Heart left ventricle (tissue), 13 donors: ENCODE measurements at regions not wholly inside any gene's neighbourhood (a gene's known extent, or its start where the extent isn't known, plus 50 kb on each side); places are given as distances from the start of the nearest gene placed in this dataset.

Experiments used
- POLR2A ChIP-seq, 2 donors: fragments of 450-650 bp; IDR thresholded peaks; one replicate each; pipeline ENCODE4 v1.6.1; 2017; ENCODE audit warnings: antibody characterized with exemption in 2 of 2, mild to moderate bottlenecking in 2 of 2, moderate library complexity in 2 of 2
- TF ChIP-seq, protein P1 (sequence below), 12 donors: fragments of 200-600 bp; sonication (generic) in 4 of 12; IDR thresholded peaks; one replicate each; pipeline versions ENCODE4 v1.5.0 to v1.8.0; 2018 to 2022; ENCODE audit warnings: antibody characterized with exemption in 12 of 12, mild to moderate bottlenecking in 5 of 12
- donor health status: ischemic (EF 13 %, LVEDD 7.1; RV severe dilation, severe dysfunction).
- donor health status: DM: no; HTN: yes; CAD: no.
- donor health status: DM: no; HTN: no; CAD: no.
- donor health status: ischemic (EF 25% LVEDD 6.9; RV normal size, moderate dysfunction).
- donor health status: ischemic (EF 25% LVEDD 5.7; RV mildly dilated, moderate dysfunction).
- donor health status: ischemic (EF 35%, LVEDD 5.7; RV mildly dilated, moderate dysfunction).
- donor health status: nonischemic (EF 11% LVEDD 7.7; RV severe dilation, severe dysfunction).
- donor health status: DM: yes; HTN: yes; CAD: no.
- donor health status: PGD.
- donor health status: ischemic (EF 29% LVEDD 5.4; RV normal size, mild dysfunction).
- donor health status: nonischemic (EF 23%, LVEDD 6.1; RV moderate dilation, normal function).

DNA sequence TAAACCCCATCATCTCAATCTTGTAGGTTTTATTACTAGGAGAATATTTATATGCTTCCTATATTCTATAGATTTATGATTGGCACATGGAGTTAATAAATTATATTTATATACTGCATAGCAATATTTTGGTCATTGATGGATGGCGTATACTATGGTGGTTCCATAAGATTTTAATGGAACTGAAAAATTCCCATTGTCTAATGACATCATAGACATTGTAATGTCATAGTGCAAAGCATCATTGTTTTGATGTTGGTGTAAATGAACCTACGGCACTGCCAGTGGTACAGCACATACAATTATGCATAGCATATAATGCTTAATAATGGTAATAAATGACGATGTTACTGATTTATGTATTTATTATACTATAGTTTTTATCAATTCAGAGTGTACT, 1135.9 kb downstream of the CNTNAP5 start:
- TF ChIP-seq, protein P1, sequence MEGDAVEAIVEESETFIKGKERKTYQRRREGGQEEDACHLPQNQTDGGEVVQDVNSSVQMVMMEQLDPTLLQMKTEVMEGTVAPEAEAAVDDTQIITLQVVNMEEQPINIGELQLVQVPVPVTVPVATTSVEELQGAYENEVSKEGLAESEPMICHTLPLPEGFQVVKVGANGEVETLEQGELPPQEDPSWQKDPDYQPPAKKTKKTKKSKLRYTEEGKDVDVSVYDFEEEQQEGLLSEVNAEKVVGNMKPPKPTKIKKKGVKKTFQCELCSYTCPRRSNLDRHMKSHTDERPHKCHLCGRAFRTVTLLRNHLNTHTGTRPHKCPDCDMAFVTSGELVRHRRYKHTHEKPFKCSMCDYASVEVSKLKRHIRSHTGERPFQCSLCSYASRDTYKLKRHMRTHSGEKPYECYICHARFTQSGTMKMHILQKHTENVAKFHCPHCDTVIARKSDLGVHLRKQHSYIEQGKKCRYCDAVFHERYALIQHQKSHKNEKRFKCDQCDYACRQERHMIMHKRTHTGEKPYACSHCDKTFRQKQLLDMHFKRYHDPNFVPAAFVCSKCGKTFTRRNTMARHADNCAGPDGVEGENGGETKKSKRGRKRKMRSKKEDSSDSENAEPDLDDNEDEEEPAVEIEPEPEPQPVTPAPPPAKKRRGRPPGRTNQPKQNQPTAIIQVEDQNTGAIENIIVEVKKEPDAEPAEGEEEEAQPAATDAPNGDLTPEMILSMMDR (IDR thresholded peaks at IDR 0.05) = no peak
- no peak for TF ChIP-seq POLR2A (IDR thresholded peaks at IDR 0.05)
